8988T (cell line): ENCODE measurements at regions not wholly inside any gene's neighbourhood (a gene's known extent, or its start where the extent isn't known, plus 50 kb on each side); places are given as distances from the start of the nearest gene placed in this dataset.

Source experiments
- DNase-seq: peaks from one replicate; pipeline ENCODE4 v3.0.0; 2011

DNA sequence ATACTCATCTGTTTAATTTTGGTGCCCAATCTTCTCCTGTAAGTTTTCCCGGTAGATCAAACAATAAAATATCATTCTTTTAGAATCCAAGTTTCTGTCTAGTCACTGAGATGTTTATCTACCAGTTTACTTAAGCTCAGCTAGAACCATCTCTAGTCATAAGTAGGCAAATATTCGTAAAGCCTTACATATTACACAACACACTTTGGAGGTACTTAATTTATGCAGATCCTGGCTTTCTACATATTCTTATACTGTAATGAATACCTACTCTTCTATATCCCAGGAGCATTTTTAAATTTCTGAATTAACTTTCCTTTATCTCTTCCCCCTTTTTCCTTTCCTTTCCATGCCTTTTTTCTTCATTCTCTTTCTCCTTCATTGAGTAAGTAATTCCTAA is 185.9 kb upstream of the ZBTB20 start:
- no peak for DNase-seq

DNA sequence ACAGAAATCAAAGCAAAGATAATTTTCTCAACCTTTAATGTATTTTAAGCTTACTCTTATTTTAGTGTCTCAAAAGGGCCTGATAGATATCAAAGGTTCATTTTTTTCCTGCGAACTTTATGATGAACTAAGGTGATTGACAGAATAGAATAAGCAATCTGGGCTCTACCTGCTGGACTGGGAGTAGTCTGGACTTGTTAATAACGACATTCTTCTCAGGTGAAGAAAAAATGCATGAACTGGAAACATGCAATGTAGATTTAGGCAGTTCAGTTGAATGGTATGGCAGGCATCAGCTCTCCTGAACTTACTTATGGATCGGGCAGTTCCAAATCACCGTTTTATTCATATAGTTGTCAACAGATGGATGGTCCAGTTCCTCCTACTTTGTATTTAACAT is 189.7 kb upstream of the ZBTB20 start:
- no peak for DNase-seq

DNA sequence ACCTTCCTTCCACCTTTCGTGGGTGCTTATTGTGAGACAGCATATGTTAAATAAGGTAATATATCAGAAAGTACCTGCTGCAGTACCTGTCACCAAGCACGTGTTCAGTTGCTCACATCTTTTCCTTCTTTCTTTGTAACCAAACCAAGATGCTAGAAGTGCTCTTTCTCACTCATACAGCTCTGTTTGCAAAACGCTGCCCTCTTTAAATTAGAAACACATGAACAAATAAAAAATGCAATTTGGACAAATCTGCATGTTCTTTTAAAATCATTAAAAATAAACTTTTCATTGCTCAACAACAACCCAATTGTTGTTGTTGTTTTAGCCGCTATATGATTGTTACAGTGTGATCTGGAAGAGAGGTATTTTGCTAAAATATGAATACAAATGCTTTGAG is 193.5 kb upstream of the ZBTB20 start:
- no peak for DNase-seq

DNA sequence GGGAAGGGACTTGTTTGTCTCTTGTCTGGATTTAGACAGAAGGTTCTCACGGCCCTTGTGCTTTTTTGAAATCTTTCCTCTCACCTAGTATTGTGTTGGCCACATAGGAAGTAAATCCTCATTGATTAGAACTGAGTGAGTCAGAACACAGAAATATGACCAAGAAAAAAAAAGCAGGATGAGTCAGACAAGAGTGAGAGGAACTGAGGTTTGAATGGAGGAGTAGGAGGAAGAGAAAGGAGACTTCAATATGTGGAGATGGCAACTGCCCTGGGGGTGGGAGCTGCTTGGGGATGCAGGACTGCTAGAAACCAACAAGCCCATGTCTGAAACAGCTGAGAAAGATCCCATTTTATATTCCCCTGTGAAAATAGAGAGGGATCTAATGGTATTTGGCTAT is 194.1 kb upstream of the ZBTB20 start:
- DNase-seq = no peak

DNA sequence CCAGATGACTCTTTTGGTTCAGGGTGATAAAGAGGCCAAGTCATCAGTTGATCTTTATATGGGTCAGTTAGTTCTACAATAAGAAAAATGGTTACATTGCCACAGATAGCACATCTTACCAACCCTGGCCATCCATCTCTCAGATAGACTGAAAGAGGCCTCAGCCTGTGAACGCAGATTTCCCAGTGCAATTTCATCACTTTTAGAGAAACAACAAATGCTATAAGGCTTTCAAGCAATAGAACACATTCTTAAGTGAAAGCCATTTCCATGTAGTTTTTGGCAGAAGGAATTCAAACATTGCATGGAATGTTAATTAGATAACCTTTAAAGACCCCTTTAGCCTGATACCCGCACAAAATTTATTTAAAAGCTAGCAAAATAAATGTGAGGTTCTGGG is 200.6 kb upstream of the ZBTB20 start:
- DNase-seq = no peak

DNA sequence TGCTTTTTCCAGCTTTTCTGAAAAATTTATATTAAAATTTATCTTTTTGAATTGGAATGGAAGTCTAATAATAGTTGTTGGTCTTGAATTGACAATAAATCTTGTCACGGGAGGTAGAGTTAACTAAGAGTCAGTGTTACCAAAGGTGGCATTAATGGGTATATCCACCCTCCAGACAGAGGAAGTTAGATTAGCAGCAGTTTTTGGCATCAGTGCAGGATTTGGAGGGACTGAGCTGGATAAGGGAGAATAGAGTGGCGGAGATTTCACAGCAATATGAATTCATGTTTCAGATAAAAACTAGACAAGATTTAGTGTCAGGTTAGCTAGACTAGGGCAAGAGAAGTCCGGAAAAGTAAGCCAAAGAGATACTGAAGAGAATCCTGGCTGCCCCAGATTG is 201.3 kb upstream of the ZBTB20 start:
- no peak for DNase-seq

DNA sequence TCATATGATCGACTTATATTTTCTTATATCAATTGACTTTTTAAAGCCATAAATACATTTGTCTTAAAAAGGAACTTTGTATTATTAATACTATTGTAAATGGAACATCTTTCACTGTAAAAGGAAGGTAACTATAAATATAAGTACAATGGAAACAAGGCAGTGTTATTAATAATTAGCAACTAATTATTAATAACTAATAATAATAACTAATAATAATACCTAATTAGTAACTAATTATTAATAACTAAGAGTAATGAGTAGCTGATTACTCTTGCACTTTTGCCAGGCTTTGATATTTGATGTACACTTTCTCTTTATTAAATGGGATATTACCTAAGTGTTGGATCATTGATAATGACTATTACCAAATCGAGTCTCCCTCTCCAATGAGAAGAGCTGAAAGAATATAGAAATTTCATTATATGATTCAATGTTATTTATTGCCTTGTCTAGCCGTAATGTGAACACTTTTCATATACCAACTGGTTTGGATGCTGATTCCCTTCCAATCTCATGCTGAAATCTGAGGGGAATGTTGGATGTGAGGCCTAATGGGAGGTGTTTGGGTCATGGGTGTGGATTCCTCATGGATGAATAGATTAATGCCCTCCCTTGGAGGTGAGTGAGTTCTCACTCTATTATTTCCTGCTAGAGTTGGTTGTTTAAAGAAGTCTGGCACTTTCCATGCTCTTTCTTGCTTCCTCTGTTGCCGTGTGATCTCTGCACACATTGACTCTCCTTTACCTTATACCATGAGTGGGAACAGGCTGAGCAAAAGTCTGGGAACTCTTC is 202.1 kb upstream of the ZBTB20 start:
- no peak for DNase-seq

DNA sequence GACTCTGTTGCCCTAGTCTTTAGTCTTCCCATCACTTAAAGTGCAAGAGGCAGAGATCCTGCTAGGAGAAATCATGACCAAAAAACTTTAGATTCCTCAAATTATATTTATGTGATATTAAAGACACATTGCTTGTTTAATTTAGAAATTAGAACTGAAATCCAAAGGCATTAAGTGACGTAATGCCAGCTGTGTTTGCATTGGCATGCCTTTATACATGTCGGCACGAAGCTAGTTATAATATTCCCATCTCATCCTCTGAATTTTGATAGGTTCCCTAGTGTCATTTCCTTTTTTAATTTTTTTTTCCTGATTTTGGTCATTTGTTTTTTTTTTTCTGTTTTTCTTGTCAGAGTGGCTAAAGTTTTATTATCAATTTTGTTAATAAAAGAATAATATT is 203.5 kb upstream of the ZBTB20 start:
- DNase-seq = no peak

DNA sequence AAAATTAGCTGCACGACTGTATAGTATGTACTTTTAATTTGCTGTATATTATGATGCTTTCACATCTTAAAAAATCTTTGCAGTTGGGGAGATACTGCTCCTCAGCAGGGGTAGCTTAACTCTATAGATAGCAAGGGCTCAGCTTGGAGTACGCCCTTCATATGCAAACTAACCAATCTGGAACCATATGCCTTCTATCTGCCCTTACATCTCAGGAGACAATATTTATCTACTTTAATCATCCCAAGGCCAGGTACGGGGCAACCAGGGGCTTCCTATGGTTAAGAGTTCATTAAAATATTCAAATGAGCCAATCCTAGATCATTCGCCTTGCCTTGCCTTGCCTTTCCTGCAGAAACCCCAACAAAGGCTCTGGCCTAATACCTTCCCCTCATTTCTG is 204.1 kb upstream of the ZBTB20 start:
- no peak for DNase-seq

DNA sequence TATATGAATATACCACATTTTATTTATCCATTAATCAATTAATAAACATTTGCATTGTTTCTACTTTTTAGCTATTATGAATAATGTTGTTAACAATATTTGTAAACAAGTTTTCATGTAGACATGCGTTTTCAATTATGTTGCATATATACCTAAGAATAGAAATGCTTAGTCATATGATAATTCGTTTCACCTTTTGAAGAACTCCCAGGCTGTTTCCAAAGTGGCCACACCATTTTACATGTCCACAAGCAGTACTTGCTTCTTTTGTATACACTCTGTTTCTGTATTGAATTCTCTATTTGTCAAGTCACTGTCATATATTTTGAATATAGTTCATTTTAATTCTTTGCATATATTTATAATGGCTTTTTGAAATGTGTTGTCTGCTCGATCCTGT is 206.9 kb upstream of the ZBTB20 start:
- no peak for DNase-seq

DNA sequence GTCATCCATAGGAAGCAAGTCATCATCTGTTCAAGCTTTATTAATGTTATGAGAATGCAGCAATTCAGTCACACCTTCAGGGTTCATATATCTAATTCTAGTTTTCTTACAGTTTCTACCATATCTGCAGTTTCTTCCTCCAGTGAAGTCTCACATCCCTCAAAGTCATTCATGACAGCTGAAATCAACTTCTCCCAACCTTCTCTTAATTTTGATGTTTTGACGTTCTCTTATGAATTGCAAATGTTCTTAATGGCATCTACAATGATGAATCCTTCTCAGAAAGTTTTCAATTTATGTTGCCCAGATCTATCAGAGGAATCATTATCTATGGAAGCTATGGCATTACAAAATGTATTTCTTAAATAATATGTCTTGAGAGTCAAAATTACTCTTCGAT is 210.4 kb upstream of the ZBTB20 start:
- no peak for DNase-seq

DNA sequence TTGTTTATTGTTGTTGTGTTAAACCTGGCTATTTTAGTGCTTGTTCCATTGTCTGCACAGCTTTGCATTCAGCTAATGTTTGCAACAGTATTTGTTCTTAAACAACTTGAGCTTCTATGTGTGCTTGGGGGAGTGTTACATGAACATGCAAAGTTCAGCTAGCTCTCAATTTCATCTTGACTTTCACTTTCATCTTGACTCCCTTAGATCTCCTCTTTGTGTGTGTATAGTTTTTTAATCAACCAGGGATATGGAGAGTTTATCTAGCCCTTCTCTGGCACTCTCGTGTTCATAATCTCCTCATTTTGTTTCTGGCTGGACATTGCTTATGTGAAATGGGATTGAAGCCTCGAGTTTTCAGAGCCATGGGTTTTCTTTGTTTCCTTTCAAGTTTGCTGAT is 212.4 kb upstream of the ZBTB20 start:
- no peak for DNase-seq

DNA sequence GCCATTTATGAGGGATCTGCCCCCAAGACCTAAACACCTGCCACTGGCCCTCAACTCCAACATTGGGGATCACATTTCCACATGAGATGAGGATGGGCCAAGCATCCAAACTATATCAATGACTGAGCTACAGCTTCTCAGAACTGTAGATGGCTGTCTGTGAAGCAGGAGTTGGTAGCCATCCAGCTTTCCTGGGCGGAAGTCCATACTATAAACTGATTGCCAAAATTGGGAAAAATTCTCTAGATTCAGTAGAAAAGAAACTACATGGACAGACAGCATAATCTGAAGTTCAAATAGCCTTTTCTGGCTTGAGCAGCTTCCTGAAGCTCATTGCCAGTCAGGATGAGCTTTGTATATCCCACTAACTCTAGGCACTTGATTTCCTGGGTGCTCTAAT is 214.7 kb upstream of the ZBTB20 start:
- DNase-seq = no peak

DNA sequence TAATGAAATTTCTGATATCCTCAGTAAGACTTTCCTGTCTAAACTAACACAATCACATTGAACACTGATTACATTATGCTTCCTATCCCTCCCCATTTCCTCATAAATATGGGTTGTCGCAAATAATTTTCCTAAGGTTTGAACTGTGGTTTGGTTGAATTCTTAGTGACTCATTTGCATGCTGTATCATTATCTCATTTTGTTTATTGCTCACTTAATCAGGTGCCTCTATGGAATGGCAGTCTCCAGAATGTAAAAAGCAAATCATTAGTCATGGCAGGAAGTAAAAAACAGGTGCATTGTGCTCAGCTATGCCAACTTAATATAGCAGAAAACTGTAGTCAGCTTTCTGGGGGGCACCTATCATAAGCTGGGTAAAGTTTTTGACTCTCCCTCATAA is 216.0 kb upstream of the ZBTB20 start:
- no peak for DNase-seq

DNA sequence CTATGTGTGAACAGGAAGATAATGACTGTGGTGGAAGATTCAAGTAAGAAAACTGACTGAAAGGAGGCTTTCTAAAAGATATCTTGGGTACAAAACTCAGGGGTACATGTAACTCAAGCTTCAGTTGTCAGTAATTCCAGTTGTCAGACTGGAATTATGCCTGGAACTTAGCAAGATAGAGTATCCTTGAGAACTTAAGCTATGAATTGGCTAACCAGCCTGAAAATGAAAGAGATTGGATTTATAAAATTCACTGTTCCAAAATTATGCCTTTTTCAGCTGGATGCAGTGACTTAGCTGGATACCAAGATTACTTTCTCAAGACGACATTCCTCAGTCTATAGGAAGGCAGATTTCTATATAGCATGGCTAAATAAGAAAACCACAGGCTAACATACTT is 221.9 kb upstream of the ZBTB20 start:
- no peak for DNase-seq

DNA sequence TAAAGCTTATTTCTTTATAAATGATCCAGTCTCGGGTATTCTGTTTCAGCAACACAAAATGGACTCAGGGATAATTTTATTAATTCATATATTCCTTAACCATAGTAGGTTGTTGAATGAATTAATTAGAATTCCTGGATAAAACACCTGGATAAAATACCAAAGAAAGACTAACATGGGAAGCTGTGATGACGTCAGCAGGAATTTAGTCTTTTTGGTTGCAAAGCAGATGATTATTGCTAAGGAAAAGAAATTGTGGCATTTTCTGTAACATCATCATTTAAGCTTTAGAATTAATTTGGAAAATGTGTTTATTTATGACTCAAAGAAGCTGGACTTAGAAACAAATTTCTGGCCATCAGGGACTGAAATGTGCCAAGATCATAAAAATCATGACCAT is 228.3 kb upstream of the ZBTB20 start:
- no peak for DNase-seq

DNA sequence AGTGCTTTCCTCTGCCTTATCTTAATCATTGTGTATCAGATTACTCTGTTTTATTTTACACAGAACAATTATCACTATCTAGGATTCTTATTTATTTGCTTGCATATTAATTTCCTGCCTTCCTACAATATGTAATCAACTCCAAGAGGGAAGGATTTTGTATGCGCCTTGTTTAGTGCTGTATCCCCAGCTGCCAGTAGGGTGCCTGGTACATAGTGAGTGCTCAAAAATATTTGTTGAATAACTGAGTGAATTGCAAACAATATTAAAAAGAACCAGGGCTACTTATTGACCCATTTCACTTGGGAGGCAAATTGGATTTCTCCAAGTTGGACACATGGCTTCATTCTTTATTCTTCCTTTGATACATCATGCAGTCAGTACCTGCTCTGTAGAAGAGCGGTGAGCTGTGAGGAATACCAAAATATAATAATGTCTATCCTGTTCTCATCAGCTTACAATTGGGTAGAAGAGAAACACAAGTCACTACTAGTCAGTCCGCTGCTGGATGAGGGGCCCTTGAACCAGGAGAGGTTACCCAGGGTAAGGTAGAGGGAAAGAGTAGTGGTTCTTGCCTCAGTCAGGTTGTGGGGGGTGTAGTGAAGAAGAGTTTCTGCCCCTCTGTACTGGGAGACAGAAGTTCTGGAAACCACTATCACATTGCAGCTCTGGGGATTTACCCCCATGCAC is 233.9 kb upstream of the ZBTB20 start:
- DNase-seq = no peak

DNA sequence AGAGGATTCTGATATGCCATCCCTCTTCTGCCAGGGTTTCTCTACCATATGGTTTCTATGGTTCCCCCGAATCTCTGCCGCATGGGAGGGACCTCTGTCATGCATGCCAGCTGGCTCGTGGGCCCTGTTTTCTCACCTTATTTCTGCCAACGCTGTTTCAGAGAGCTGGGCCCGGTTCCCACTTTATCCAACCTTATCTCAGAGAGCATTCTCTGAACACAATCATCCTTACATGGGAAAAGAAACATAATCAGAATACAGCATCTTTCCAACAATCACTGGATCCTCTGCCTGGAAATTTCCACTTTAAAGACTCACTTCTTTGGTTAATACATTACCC is 234.5 kb upstream of the ZBTB20 start:
- no peak for DNase-seq

DNA sequence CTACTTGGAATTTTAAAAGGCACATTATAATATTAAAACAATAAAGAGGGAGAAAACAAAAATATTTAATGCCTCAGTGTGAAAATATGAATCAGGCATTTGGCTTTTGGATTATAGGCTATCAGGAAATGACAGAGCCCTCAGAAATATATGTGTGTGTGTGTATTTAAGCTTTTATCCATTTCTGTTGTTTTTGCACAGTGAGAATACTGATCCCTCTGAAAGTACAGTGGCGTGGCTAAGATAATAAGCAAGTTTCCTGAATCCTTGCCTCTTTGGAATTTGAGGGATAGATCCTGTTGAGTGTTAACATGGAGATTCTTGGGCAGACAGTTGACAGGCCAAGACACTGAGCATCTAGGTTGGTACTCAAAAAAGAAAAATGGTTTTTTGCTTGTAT is 234.8 kb upstream of the ZBTB20 start:
- no peak for DNase-seq

DNA sequence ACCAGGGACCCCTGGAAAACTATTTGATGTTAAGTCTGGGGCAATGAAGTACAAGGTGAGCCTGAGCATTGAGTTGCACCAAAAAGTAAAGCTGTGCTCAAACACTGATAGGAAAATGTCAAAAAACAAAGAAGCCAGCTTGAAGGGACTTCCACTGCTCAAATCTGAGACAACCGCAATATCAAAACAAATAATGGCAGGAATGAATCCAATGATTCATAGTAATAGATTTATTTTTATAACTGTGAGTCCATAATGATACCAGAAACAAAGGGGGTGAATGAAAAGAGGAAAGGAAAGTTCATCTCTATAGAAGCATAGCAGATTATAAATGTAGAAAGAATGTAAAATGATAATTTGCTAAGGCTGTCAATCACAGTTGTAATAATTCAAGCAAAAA is 237.3 kb upstream of the ZBTB20 start:
- no peak for DNase-seq

DNA sequence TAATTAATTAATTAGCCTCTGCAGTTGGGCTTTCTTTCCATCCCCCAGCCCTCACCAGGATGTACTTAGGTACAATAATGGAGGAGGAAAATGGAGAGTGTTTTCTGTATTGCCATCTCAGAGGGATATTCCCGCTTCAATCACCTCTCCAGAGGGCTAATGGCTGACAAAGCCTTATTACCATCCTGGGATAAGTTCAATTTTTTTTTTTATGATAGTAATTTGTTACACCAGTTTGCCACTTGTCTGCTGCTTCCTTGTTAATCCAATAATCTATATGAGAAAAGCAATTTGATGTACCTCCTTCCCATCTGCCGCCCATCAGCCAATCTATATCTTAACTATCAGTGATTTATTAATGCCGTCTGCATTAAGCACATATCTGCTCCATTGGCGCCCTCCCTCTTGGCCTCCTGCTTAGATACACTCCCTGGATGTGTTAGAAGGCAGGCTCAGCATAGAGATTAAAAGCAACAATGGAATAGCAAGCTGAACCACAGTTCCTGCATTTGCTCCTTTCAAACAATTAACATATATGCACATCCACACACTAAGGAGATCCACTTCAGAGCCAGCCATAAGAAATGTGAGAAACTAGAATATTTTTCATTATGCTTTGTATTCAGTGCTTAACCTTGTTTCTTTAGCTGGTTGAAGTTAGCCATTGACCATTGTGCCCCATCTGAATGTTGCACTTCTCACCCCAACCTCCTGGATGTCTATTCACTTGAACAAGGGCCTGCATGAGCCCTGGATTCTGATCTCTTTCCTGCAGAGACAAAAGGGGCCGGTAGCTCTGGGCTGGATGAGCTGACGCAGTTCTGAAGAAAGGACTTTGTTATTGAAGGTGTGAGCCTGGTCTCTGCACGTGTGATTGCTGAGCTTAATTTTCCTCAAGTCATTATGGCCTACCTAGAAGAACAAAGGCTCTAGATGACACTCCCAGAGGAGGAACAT is 237.3 kb upstream of the GAP43 start:
- no peak for DNase-seq

DNA sequence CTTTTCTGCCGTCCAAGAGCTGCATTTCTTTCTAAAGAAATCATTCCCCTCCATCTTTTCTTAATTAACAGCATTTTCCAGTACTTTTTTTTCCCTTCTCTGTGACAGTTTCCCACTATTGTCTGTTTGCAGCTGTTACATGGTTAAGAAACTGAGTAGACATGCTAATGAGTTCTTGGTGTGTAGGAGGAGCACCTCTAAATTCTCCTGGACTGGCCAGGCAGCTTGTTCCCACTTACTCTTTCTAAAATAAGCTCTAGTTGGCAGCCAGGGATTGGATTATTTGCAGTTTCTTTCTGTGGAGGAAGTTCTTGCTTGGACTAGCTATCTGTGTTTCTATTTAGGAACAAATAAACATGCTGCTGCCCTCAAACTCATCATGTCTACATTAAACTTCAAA is 235.1 kb upstream of the GAP43 start:
- DNase-seq = no peak

DNA sequence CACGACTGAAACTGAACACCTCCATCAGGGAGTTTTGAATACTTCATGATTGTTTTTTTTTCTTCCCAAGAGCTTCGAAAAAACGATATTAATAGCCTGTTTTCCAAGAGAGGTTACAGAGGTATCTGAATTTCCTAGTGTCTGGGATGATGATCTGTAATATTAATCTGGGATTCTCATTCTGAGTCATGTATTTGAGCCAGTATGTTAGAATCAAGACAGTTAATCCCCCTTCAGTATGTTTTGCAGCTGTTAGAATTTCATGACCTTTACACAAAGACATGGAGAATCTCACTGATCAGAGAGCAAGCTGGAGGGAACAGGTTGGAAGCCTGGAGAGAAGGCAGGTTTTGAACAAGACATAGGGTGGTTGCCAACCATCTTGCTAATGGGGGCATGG is 234.5 kb upstream of the GAP43 start:
- no peak for DNase-seq

DNA sequence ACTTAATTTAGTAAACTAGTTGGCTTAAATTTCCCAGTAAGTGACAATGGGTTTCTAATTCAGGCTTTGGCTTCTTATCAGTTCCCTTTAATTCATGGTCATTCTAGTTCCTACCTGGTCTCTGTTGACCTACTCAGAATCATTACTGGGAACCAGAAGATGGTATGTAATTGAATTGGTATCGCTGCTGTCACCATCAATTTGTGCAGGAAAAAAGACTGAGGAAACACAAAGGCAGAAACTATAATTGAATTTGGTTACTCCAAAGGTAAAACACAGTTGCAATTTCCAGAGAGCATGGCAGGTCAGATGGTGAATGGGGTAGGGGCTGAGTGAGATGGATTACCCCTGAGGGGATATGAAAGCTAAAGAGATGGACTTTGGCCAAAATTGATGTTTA is 226.5 kb upstream of the GAP43 start:
- no peak for DNase-seq
